Right lobe of liver (tissue), 6 donors: ENCODE measurements at regions not wholly inside any gene's neighbourhood (a gene's known extent, or its start where the extent isn't known, plus 50 kb on each side); places are given as distances from the start of the nearest gene placed in this dataset.
A peak's percentile ranks its signal among the peaks of the same experiment; 100 is the strongest.

ENCODE experiments used
- ATAC-seq, 4 donors: fragments of 200-7000 bp; cut with Tn5 transposase; one replicate each; pipeline ENCODE4 v1.9.1; 2020; ENCODE audit warnings: mild to moderate bottlenecking in 4 of 4, moderate library complexity in 4 of 4
- DNase-seq, 3 donors: peaks; one replicate each; pipeline ENCODE4 v3.0.0-alpha.2; 2020
- H3K27ac ChIP-seq, 3 donors: fragments of 200-600 bp; one replicate each; pipeline ENCODE4 v1.8.0; 2022
- H3K27me3 ChIP-seq, 2 donors: fragments of 200-600 bp; one replicate each; pipeline ENCODE4 v1.8.0; 2022
- H3K36me3 ChIP-seq, 4 donors: fragments of 200-600 bp; sonication (generic) in 1 of 4; one replicate each; pipeline versions ENCODE4 v1.5.1 to v1.8.0; 2017 to 2022; ENCODE audit warnings: control low read depth in 1 of 4
- H3K4me1 ChIP-seq, 4 donors: fragments of 200-600 bp; sonication (generic) in 1 of 4; one replicate each; pipeline versions ENCODE4 v1.5.1 to v1.8.0; 2017 to 2022; ENCODE audit warnings: control low read depth in 1 of 4
- H3K4me3 ChIP-seq, 3 donors: fragments of 200-600 bp; one replicate each; pipeline ENCODE4 v1.8.0; 2022
- H3K9me3 ChIP-seq, 4 donors: fragments of 200-600 bp; sonication (generic) in 1 of 4; one replicate each; pipeline versions ENCODE4 v1.5.1 to v1.8.0; 2017 to 2022; ENCODE audit warnings: control low read depth in 1 of 4
- CTCF ChIP-seq, 4 donors: fragments of 200-600 bp in 3 of 4; fragments of 450-650 bp in 1 of 4; IDR thresholded peaks; one replicate each; pipeline versions ENCODE4 v1.5.1 to v1.8.0; 2016 to 2022; ENCODE audit warnings: antibody characterized with exemption in 4 of 4, mild to moderate bottlenecking in 2 of 4
- POLR2A ChIP-seq: fragments of 450-650 bp; IDR thresholded peaks from one replicate; pipeline ENCODE4 v1.6.1; 2017; ENCODE audit warnings: antibody characterized with exemption, mild to moderate bottlenecking
- WGBS: methylation state at CpG from one replicate; pipeline ENCODE4 v1.1.6; 2018; ENCODE audit warnings: low coverage, low lambda C conversion rate; ENCODE audit not compliant: insufficient coverage; ENCODE audit errors: missing lambda C conversion rate; 5-methylcytosine and 5-hydroxymethylcytosine counted together
- intact Hi-C, 2 donors: fragments of 100-400 bp; cut with DNase I; formaldehyde crosslinking; loops; one replicate each; pipeline versions ENCODE4 v1.11.2 to v1.14.1; 2022
- donor health status: DM: no; HTN: yes; CAD: no.
- donor health status: DM: no; HTN: no; CAD: no.
- donor health status: DM: no; HTN: no; CAD: no.
- donor health status: DM: no; HTN: yes; CAD: no.
- donor health status: DM: no; HTN: yes; CAD: no.

- H3K4me3 ChIP-seq = no peak overlapping the region
- TF ChIP-seq POLR2A (no peak), CTCF (IDR thresholded peaks at IDR 0.05) (no peak)
- WGBS = 62% methylated on average over 3 of the region's 3 CpGs
- no peaks in the 10 kb centered on the region for H3K27me3 ChIP-seq
- no peaks in the 10 kb centered on the region for H3K4me1 ChIP-seq
- ATAC-seq = no peak
- H3K9me3 ChIP-seq = no peaks in the 10 kb centered on the region
- no peak for DNase-seq
- intact Hi-C loops = no loop called here
- H3K36me3 ChIP-seq = no peaks in the 10 kb centered on the region
- H3K27ac ChIP-seq = no peak overlapping the region
These were observed 142.6 kb downstream of the ELOVL4 start for GRCh38 chr6:79804732-79805131.

GRCh38 chr6:79803917-79804316, 143.4 kb downstream of the ELOVL4 start:
- DNase-seq (no peak), ATAC-seq (no peak)
- no peaks in the 10 kb centered on the region for H3K27me3 ChIP-seq
- TF ChIP-seq CTCF (IDR thresholded peaks at IDR 0.05) = no peak
- no peak for TF ChIP-seq POLR2A
- intact Hi-C loops = no loop called here
- H3K27ac ChIP-seq = no peak overlapping the region
- no peaks in the 10 kb centered on the region for H3K9me3 ChIP-seq
- H3K4me1 ChIP-seq = no peaks in the 10 kb centered on the region
- H3K4me3 ChIP-seq = no peak overlapping the region
- H3K36me3 ChIP-seq = no peaks in the 10 kb centered on the region

GRCh38 chr6:79802657-79803300, 144.6 kb downstream of the ELOVL4 start:
- H3K36me3 ChIP-seq = no peaks in the 10 kb centered on the region
- H3K4me1 ChIP-seq = no peaks in the 10 kb centered on the region
- H3K27me3 ChIP-seq = no peaks in the 10 kb centered on the region
- H3K4me3 ChIP-seq = no peak overlapping the region
- ATAC-seq (peak; percentile 48 to 74 (median 54)), DNase-seq (no peak)
- TF ChIP-seq CTCF (IDR thresholded peaks at IDR 0.05) = no peak
- no peak for TF ChIP-seq POLR2A
- no peaks in the 10 kb centered on the region for H3K9me3 ChIP-seq
- H3K27ac ChIP-seq = no peak overlapping the region
- WGBS = 48% methylated on average over 4 of the region's 5 CpGs
- intact Hi-C loops = no loop called here

- H3K4me3 ChIP-seq = no peak overlapping the region
- no peaks in the 10 kb centered on the region for H3K9me3 ChIP-seq
- DNase-seq (no peak), ATAC-seq (no peak)
- intact Hi-C loops = no loop called here
- TF ChIP-seq POLR2A (no peak), CTCF (IDR thresholded peaks at IDR 0.05) (no peak)
- no peaks in the 10 kb centered on the region for H3K36me3 ChIP-seq
- H3K27me3 ChIP-seq = no peaks in the 10 kb centered on the region
- no peaks in the 10 kb centered on the region for H3K4me1 ChIP-seq
- no peak overlapping the region for H3K27ac ChIP-seq
These were observed 146.0 kb downstream of the ELOVL4 start for GRCh38 chr6:79801362-79801761.

GRCh38 chr6:79798841-79799240, 148.5 kb downstream of the ELOVL4 start:
- no peaks in the 10 kb centered on the region for H3K9me3 ChIP-seq
- TF ChIP-seq POLR2A = no peak
- no peak for TF ChIP-seq CTCF (IDR thresholded peaks at IDR 0.05)
- H3K27me3 ChIP-seq = no peaks in the 10 kb centered on the region
- H3K4me3 ChIP-seq = no peak overlapping the region
- H3K36me3 ChIP-seq = no peaks in the 10 kb centered on the region
- intact Hi-C loops = no loop called here
- no peak for DNase-seq
- no peak overlapping the region for H3K27ac ChIP-seq
- H3K4me1 ChIP-seq = no peaks in the 10 kb centered on the region
- 30% methylated on average over 2 of the region's 2 CpGs for whole genome bisulfite sequencing
- no peak for ATAC-seq
